Panc1 (cell line): ENCODE measurements at regions not wholly inside any gene's neighbourhood (a gene's known extent, or its start where the extent isn't known, plus 50 kb on each side); places are given as distances from the start of the nearest gene placed in this dataset.

Experiments used
- ATAC-seq: fragments of 200-7000 bp; cut with Tn5 transposase; 2 replicates; pipeline ENCODE4 v1.9.1; 2020; ENCODE audit warnings: mild to moderate bottlenecking, moderate library complexity
- BruUV-seq: library from RNA; stranded (reverse); fragments of 400-500 nt; replicated peaks from 2 replicates; lab custom pipeline; 2021; lab: Mats Ljungman, UMichigan
- CTCF ChIA-PET: fragments of 300-600 bp; sonication (Branson Sonifier 250); formaldehyde crosslinking; loops from one replicate; lab custom pipeline; 2022; ENCODE audit warnings: antibody characterized with exemption; lab: Charles Lee
- POLR2A ChIA-PET: fragments of 300-600 bp; sonication (Branson Sonifier 250); formaldehyde crosslinking; loops from one replicate; lab custom pipeline; 2022; ENCODE audit warnings: antibody characterized with exemption; lab: Charles Lee
- DNase-seq: peaks from one replicate; pipeline ENCODE4 v3.0.0-alpha.2; 2010; ENCODE audit warnings: low read depth, low spot score
- H3K27ac ChIP-seq: 2 replicates; pipeline ENCODE4 v1.5.1; 2011; ENCODE audit warnings: mild to moderate bottlenecking, low read length, inconsistent platforms
- H3K27me3 ChIP-seq: fragments of 200-500 bp; sonication (Bioruptor generic); 2 replicates; pipeline ENCODE4 v1.6.0; 2014; ENCODE audit warnings: low read length, inconsistent platforms; ENCODE audit not compliant: control insufficient read depth, insufficient read depth
- H3K36me3 ChIP-seq: fragments of 200-500 bp; sonication (Bioruptor generic); 2 replicates; pipeline ENCODE4 v1.5.1; 2014; ENCODE audit warnings: inconsistent platforms, mild to moderate bottlenecking, low read length, moderate library complexity; ENCODE audit not compliant: control insufficient read depth, insufficient read depth
- H3K4me1 ChIP-seq: 2 replicates; pipeline ENCODE4 v1.5.1; 2011; ENCODE audit warnings: inconsistent platforms, mild to moderate bottlenecking, low read length, moderate library complexity; ENCODE audit not compliant: control insufficient read depth, insufficient read depth
- H3K4me3 ChIP-seq, 2 experiments: 2 replicates each; pipeline ENCODE4 v1.5.1; 2011 to 2012; ENCODE audit warnings: low read depth in 2 of 2, low read length in 2 of 2, mild to moderate bottlenecking in 2 of 2, inconsistent platforms in 1 of 2, moderate library complexity in 1 of 2
- H3K9me3 ChIP-seq: fragments of 200-500 bp; sonication (Bioruptor generic); 2 replicates; pipeline ENCODE4 v1.5.1; 2014; ENCODE audit warnings: low read depth, mild to moderate bottlenecking, inconsistent platforms, low read length, moderate library complexity; ENCODE audit not compliant: control insufficient read depth, insufficient read depth
- POLR2AphosphoS5 ChIP-seq: IDR thresholded peaks from 2 replicates; pipeline ENCODE4 v1.6.1; 2012; ENCODE audit warnings: mild to moderate bottlenecking, low read depth, low read length, moderate library complexity
- SIN3A ChIP-seq: IDR thresholded peaks from 2 replicates; pipeline ENCODE4 v1.6.1; 2012; ENCODE audit warnings: low read depth, mild to moderate bottlenecking, low read length, moderate library complexity, borderline replicate concordance; ENCODE audit not compliant: insufficient read depth
- TCF7L2 ChIP-seq: IDR thresholded peaks from 2 replicates; pipeline ENCODE4 v1.6.1; 2011; ENCODE audit warnings: mild to moderate bottlenecking, low read depth, low read length, inconsistent platforms
- in situ Hi-C: cut with HindIII; loops from 2 replicates; pipeline ENCODE4 v1.10.0; 2016; ENCODE audit warnings: low sequenced_read_pairs, low pct_unique_long_range_greater_than_20kb
- intact Hi-C: fragments of 100-400 bp; cut with micrococcal nuclease; formaldehyde crosslinking; loops from one replicate; pipeline ENCODE4 v1.10.0; 2022; ENCODE audit not compliant: unreplicated experiment
- TF ChIP-seq, protein P1 (sequence below): fragments of 450-650 bp; IDR thresholded peaks from 2 replicates; pipeline ENCODE4 v1.5.1; 2017; ENCODE audit warnings: mild to moderate bottlenecking
- TF ChIP-seq, protein P2 (sequence below), 2 experiments: IDR thresholded peaks; 2 replicates each; pipeline ENCODE4 v1.6.1; 2011 to 2012; ENCODE audit warnings: low read depth in 2 of 2, control low read depth in 1 of 2, low read length in 1 of 2, mild to moderate bottlenecking in 1 of 2, moderate library complexity in 1 of 2; ENCODE audit not compliant: insufficient read depth in 1 of 2

DNA sequence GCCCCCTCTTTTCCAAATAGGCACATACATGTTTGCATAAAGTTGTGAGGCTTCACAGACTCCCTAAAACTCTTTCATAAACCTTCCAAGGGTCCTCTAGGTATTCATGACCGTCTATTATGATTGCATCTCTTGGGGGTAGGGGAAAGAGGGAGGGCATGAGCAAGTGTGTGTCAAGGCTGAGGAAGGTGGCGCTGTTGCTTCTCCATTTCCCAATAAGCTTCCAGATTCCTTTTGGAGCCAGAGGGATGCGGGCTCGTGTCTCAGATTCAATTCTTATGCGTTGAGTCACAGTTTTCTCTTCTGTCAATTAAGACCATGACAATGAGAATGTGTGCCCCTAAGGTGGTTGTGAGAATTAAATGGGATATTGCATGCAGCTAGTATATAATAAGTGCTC is 51.0 kb upstream of the CYP2A7 start:
- no peak overlapping the region for H3K27ac ChIP-seq
- CTCF ChIA-PET = no interaction called here
- no peaks in the 10 kb centered on the region for H3K27me3 ChIP-seq
- POLR2A ChIA-PET = no interaction called here
- H3K4me1 ChIP-seq = 0 out of 2 replicates have a peak, but pooled peaks cover 2% of the 10 kb centered on the region
- BruUV-seq = no TSS peak
- no peak overlapping the region for H3K4me3 ChIP-seq
- H3K36me3 ChIP-seq = no peaks in the 10 kb centered on the region
- no peak for DNase-seq
- ATAC-seq = no peak
- TF ChIP-seq SIN3A (no peak), POLR2AphosphoS5 (no peak), TCF7L2 (no peak)
- TF ChIP-seq, protein P1, sequence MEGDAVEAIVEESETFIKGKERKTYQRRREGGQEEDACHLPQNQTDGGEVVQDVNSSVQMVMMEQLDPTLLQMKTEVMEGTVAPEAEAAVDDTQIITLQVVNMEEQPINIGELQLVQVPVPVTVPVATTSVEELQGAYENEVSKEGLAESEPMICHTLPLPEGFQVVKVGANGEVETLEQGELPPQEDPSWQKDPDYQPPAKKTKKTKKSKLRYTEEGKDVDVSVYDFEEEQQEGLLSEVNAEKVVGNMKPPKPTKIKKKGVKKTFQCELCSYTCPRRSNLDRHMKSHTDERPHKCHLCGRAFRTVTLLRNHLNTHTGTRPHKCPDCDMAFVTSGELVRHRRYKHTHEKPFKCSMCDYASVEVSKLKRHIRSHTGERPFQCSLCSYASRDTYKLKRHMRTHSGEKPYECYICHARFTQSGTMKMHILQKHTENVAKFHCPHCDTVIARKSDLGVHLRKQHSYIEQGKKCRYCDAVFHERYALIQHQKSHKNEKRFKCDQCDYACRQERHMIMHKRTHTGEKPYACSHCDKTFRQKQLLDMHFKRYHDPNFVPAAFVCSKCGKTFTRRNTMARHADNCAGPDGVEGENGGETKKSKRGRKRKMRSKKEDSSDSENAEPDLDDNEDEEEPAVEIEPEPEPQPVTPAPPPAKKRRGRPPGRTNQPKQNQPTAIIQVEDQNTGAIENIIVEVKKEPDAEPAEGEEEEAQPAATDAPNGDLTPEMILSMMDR = no peak
- TF ChIP-seq, protein P2, sequence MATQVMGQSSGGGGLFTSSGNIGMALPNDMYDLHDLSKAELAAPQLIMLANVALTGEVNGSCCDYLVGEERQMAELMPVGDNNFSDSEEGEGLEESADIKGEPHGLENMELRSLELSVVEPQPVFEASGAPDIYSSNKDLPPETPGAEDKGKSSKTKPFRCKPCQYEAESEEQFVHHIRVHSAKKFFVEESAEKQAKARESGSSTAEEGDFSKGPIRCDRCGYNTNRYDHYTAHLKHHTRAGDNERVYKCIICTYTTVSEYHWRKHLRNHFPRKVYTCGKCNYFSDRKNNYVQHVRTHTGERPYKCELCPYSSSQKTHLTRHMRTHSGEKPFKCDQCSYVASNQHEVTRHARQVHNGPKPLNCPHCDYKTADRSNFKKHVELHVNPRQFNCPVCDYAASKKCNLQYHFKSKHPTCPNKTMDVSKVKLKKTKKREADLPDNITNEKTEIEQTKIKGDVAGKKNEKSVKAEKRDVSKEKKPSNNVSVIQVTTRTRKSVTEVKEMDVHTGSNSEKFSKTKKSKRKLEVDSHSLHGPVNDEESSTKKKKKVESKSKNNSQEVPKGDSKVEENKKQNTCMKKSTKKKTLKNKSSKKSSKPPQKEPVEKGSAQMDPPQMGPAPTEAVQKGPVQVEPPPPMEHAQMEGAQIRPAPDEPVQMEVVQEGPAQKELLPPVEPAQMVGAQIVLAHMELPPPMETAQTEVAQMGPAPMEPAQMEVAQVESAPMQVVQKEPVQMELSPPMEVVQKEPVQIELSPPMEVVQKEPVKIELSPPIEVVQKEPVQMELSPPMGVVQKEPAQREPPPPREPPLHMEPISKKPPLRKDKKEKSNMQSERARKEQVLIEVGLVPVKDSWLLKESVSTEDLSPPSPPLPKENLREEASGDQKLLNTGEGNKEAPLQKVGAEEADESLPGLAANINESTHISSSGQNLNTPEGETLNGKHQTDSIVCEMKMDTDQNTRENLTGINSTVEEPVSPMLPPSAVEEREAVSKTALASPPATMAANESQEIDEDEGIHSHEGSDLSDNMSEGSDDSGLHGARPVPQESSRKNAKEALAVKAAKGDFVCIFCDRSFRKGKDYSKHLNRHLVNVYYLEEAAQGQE (IDR thresholded peaks at IDR 0.05; ENCODE audit: insufficient read depth in 1 of 2, low read depth in 2 of 2, low read length in 1 of 2) = no peak
- no peaks in the 10 kb centered on the region for H3K9me3 ChIP-seq
- in situ Hi-C loops = no loop called here
- intact Hi-C loops = no loop called here

DNA sequence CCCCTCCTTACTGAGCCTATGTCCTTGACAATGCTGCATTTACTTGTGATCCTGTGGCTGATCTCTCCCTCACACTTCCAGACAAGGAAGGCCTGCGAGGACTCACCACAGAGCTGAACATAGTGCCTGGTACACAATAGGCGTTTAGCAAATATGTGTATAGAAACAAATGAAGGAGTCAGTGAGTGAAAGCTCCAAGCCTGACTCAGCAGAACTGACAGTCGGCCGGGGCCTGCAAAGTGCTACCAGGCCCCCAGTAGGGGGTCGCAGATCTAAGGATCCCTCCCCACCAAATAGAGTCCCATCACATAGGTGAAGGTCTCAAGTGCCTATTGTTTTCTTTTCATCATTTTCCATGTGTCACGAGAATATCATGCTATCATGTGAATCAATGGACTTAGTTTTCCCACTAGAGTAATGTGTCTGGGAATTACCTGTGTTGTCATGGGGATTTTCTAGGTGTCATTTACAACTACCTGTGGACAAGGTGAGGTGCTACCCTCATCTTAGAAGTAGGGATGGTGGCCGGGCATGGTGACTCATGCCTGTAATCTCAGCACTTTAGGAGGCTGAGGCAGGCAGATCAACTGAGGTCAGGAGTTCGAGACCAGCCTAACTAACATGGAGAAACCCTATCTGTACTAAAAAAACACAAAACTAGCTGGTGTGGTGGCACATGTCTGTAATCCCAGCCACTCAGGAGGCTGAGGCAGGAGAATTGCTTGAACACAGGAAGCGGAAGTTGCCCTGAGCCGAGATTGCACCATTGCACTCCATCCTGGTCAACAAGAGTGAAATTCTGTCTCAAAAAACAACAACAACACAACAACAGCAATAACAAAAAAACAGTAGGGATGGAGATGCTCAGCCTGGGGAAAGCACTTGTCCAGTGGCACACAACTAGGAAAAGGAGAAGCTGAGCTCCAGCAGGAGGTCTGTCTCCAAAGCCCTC is 50.3 kb upstream of the CYP2A7 start:
- CTCF ChIA-PET = no interaction called here
- DNase-seq (no peak), ATAC-seq (no peak)
- H3K4me1 ChIP-seq = 0 out of 2 replicates have a peak, but pooled peaks cover 2% of the 10 kb centered on the region
- in situ Hi-C loops (no loop called here), intact Hi-C loops (no loop called here)
- H3K9me3 ChIP-seq = no peaks in the 10 kb centered on the region
- BruUV-seq = no TSS peak
- POLR2A ChIA-PET = no interaction called here
- no peaks in the 10 kb centered on the region for H3K27me3 ChIP-seq
- peak overlapping the region; percentile 23; the same call in 1 of the 2 replicates for H3K27ac ChIP-seq
- no peaks in the 10 kb centered on the region for H3K36me3 ChIP-seq
- TF ChIP-seq SIN3A (no peak), POLR2AphosphoS5 (no peak), TCF7L2 (no peak)
- TF ChIP-seq, protein P2 (IDR thresholded peaks at IDR 0.05; ENCODE audit: insufficient read depth in 1 of 2, low read depth in 2 of 2, low read length in 1 of 2) = no peak
- TF ChIP-seq, protein P1 = no peak
- no peak overlapping the region for H3K4me3 ChIP-seq
